Adrenal gland (tissue), 9 donors: ENCODE measurements at regions not wholly inside any gene's neighbourhood (a gene's known extent, or its start where the extent isn't known, plus 50 kb on each side); places are given as distances from the start of the nearest gene placed in this dataset.

Experiments used
- DNase-seq, 7 donors: peaks; one replicate each; pipeline ENCODE4 v3.0.0-alpha.2; 2019 to 2020
- H3K27ac ChIP-seq, 5 donors: fragments of 200-600 bp; sonication (generic) in 4 of 5; 1 replicate in 3 of 5; 2 replicates in 2 of 5; pipeline versions ENCODE4 v1.5.1 to v1.8.0; 2016 to 2020; ENCODE audit warnings: mild to moderate bottlenecking in 1 of 5
- H3K27me3 ChIP-seq: fragments of 200-600 bp; 2 replicates; pipeline ENCODE4 v1.8.0; 2021
- H3K36me3 ChIP-seq, 2 donors: fragments of 200-600 bp; replicated peaks in 1 of 2; 1 replicate in 1 of 2; 2 replicates in 1 of 2; pipeline versions ENCODE4 v1.5.1 to v1.8.0; 2018 to 2022
- H3K4me1 ChIP-seq, 2 donors: fragments of 200-600 bp; replicated peaks in 1 of 2; 1 replicate in 1 of 2; 2 replicates in 1 of 2; pipeline versions ENCODE4 v1.5.1 to v1.8.0; 2018 to 2021
- H3K4me3 ChIP-seq, 4 donors: fragments of 200-600 bp; sonication (generic) in 3 of 4; one replicate each; pipeline ENCODE4 v1.5.1; 2016 to 2018
- H3K9me3 ChIP-seq, 3 donors: fragments of 200-600 bp; sonication (generic) in 1 of 3; replicated peaks in 1 of 3; 1 replicate in 2 of 3; 2 replicates in 1 of 3; pipeline versions ENCODE4 v1.5.1 to v1.8.0; 2016 to 2021
- POLR2A ChIP-seq, 2 donors: fragments of 450-650 bp; IDR thresholded peaks; one replicate each; pipeline ENCODE4 v1.6.1; 2017; ENCODE audit warnings: antibody characterized with exemption in 2 of 2, mild to moderate bottlenecking in 2 of 2, moderate library complexity in 1 of 2
- WGBS, 4 donors: extraction: QIAGEN DNeasy Blood & Tissue Kit in 2 of 4; methylation state at CpG; one replicate each; pipeline versions ENCODE4 v1.1.5 to v1.1.7; 2013 to 2017; 5-methylcytosine and 5-hydroxymethylcytosine counted together
- intact Hi-C, 2 donors: fragments of 100-400 bp; cut with DNase I; formaldehyde crosslinking; loops; one replicate each; pipeline versions ENCODE4 v1.14.1 to v1.15.0; 2022 to 2023
- TF ChIP-seq, protein P1 (sequence below), 6 experiments: fragments of 450-650 bp in 4 of 6; fragments of 200-600 bp in 2 of 6; sonication (generic) in 1 of 6; IDR thresholded peaks; 1 replicate in 5 of 6; 2 replicates in 1 of 6; pipeline versions ENCODE4 v1.5.1 to v1.8.0; 2016 to 2021; ENCODE audit warnings: antibody characterized with exemption in 6 of 6, mild to moderate bottlenecking in 2 of 6, moderate library complexity in 1 of 6
- donor health status: healthy with polysubstance abuse.
- donor health status: Bipolar disorder and iron deficiency.
- donor health status: DM: yes; HTN: yes; CAD: no.
- donor health status: DM: no; HTN: no; CAD: no.
- donor health status: DM: no; HTN: no; CAD: no.

DNA sequence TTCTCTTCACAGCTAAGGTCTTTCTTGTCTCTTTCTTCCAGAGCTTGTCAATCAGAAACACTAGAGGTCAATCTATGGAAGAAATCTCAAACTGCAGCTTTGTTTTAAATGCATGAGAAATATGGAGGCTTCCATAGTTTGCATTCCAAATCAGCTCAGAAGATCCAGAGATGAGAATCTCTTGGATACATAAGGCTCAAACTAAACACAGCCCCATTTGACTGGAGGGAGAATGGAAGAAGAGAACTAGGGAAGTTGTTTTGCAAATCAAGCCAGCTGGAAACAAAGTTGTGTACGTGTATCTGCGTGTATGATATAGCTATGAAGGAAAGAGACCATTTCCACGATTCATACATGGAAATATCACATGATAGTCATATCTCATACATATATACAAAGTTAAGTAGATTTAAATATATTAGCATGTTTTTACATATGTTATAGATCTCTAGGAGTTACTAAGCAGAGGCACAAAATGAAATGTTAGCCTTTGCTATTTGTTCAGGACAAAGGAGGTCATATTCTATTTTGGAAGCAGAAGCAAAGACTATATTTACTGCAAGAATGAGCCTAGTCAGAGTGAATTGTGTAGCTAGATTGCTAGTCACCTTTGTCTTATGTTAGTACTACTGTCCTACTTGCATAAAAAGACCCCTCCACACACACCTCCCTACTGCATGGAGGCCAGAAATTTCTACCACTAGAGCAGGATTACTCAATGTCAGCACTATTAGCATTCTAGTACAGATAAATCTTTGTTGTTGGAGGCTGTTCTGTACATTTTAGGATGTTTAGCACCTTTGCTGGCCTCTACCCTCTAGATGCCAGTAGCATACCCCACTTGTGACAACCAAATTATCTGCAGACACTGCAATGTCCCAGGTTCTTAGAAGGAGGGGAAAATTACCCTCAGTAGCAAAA, 303.5 kb upstream of the CHAC2 start:
- DNase-seq: no peak
- 61 to 78% (median 76%) methylated on average over 3 of the region's 3 CpGs for WGBS, 4 donors
- intact Hi-C loops: no loop called here

DNA sequence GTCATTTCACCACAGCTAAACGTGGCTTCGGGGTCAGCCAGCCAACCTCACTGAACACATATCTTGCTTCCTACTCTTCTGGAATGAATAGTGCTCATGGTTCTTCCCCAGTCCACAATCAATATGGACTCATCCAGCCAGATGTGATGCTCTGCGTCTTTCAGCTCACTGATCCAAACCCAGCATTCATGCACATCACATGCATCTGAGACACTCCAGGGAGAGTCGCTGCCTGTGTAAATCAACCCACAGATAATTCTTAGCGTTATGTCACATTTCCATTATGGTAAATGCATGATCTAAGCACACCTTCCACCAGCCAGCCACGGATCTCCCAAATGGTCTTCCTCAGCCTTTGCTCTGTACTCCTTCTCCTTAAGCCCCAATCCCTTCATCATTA, 306.7 kb upstream of the CHAC2 start:
- no peaks in the 10 kb centered on the region for H3K9me3 ChIP-seq
- no peaks in the 10 kb centered on the region for H3K36me3 ChIP-seq
- DNase-seq: no peak
- H3K27me3 ChIP-seq: no peaks in the 10 kb centered on the region
- TF ChIP-seq POLR2A (IDR thresholded peaks at IDR 0.05): no peak
- TF ChIP-seq, protein P1, sequence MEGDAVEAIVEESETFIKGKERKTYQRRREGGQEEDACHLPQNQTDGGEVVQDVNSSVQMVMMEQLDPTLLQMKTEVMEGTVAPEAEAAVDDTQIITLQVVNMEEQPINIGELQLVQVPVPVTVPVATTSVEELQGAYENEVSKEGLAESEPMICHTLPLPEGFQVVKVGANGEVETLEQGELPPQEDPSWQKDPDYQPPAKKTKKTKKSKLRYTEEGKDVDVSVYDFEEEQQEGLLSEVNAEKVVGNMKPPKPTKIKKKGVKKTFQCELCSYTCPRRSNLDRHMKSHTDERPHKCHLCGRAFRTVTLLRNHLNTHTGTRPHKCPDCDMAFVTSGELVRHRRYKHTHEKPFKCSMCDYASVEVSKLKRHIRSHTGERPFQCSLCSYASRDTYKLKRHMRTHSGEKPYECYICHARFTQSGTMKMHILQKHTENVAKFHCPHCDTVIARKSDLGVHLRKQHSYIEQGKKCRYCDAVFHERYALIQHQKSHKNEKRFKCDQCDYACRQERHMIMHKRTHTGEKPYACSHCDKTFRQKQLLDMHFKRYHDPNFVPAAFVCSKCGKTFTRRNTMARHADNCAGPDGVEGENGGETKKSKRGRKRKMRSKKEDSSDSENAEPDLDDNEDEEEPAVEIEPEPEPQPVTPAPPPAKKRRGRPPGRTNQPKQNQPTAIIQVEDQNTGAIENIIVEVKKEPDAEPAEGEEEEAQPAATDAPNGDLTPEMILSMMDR (IDR thresholded peaks at IDR 0.05): no peak
- intact Hi-C loops: no loop called here
- no peak overlapping the region for H3K4me3 ChIP-seq
- H3K4me1 ChIP-seq: no peaks in the 10 kb centered on the region
- no peak overlapping the region for H3K27ac ChIP-seq
- 80 to 89% (median 87%) methylated on average over 6 of the region's 6 CpGs for WGBS, 4 donors

More for the DNA sequence above, 303.5 kb upstream of the CHAC2 start:
- Histone ChIP-seq H3K36me3 (no peaks in the 10 kb centered on the region), H3K27me3 (no peaks in the 10 kb centered on the region), H3K4me1 (no peaks in the 10 kb centered on the region), H3K9me3 (no peaks in the 10 kb centered on the region), H3K4me3 (no peak overlapping the region), H3K27ac (no peak overlapping the region)
- no peak for TF ChIP-seq POLR2A (IDR thresholded peaks at IDR 0.05)
- TF ChIP-seq, protein P1 (IDR thresholded peaks at IDR 0.05): no peak

DNA sequence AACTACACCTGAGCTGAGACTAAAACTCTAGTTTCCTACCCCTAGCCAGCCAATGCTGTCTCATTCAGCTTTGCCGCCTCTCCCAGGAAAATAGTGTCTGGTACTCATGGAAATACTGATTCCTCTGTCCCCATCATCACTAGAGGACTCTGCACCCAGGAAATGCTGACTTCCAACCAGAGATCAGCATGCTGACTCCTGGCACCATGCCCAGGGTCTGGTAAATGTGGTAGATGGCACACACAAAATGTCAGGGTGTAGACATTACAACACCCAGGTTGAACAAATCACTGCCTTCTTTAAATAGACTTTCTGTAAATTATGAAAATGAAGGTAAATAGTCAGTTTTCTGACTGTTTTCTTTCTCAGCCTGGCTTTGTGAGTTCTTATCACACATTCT, 307.3 kb upstream of the CHAC2 start:
- Histone ChIP-seq H3K36me3 (no peaks in the 10 kb centered on the region), H3K27ac (no peak overlapping the region), H3K27me3 (no peaks in the 10 kb centered on the region), H3K4me3 (no peak overlapping the region), H3K4me1 (no peaks in the 10 kb centered on the region), H3K9me3 (no peaks in the 10 kb centered on the region)
- TF ChIP-seq POLR2A (IDR thresholded peaks at IDR 0.05): no peak
- TF ChIP-seq, protein P1 (IDR thresholded peaks at IDR 0.05): no peak
- intact Hi-C loops: no loop called here
- DNase-seq: peak in 3 of 7 donors; percentile 24 to 29 (median 28)
- WGBS, 4 donors: 28 to 80% (median 53%) methylated on average over 1 of the region's 1 CpG

DNA sequence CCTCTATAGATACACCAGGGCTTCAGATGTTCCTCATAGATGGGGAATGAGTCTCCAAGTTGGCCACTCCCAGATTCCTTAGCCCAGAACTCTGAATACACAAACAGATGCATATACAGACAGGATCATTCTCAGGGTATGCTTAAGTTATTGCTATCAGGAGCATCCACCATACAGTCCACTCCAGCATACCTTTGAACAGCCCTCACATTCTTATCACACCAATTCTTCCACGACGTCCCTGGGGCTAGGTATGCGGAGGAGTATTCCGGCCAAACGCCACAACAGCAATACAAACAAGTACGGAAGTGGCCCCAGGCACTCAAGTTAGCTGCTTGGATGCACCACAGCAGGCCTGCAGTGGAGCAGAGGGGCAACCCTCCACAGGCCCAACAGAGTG, 312.5 kb upstream of the CHAC2 start:
- WGBS, 4 donors: 80 to 87% (median 83%) methylated on average over 6 of the region's 6 CpGs
- H3K27me3 ChIP-seq: no peaks in the 10 kb centered on the region
- no peak for DNase-seq
- no peak overlapping the region for H3K27ac ChIP-seq
- TF ChIP-seq, protein P1 (IDR thresholded peaks at IDR 0.05): no peak
- no peaks in the 10 kb centered on the region for H3K9me3 ChIP-seq
- H3K4me3 ChIP-seq: no peak overlapping the region
- no peaks in the 10 kb centered on the region for H3K4me1 ChIP-seq
- H3K36me3 ChIP-seq: no peaks in the 10 kb centered on the region
- intact Hi-C loops: no loop called here
